NCI-H1694 treated with DMSO at 0.1 percent for 48 hours (cell line): ENCODE measurements at regions not wholly inside any gene's neighbourhood (a gene's known extent, or its start where the extent isn't known, plus 50 kb on each side); places are given as distances from the start of the nearest gene placed in this dataset.
"Not testable (repeated sequence)": the region's sequence is repeated elsewhere in the genome, so short reads cannot be mapped to it uniquely, and the experiment has no call there.

Experiments
- DNase-seq: peaks from one replicate; lab custom pipeline; 2025; lab: John Stamatoyannopoulos, UW

- no peak for DNase-seq
Observed at GRCh38 chr22:34841911-34842310, 224.0 kb upstream of the ISX start.

GRCh38 chr22:34842630-34843029 is 223.3 kb upstream of the ISX start:
- no peak for DNase-seq

GRCh38 chr22:34843743-34844142 is 222.2 kb upstream of the ISX start:
- DNase-seq, result not testable (repeated sequence)

- no peak for DNase-seq
Observed at GRCh38 chr22:34845391-34845790, 220.6 kb upstream of the ISX start.

GRCh38 chr22:34847072-34847471 is 218.9 kb upstream of the ISX start:
- no peak for DNase-seq

GRCh38 chr22:34849965-34850364 is 216.0 kb upstream of the ISX start:
- no peak for DNase-seq

- DNase-seq, result no peak
Observed at GRCh38 chr22:34851918-34852662, 213.9 kb upstream of the ISX start.

- no peak for DNase-seq
Observed at GRCh38 chr22:34855471-34855870, 210.5 kb upstream of the ISX start.

- DNase-seq, result no peak
Observed at GRCh38 chr22:34858066-34858465, 207.9 kb upstream of the ISX start.

- no peak for DNase-seq
Observed at GRCh38 chr22:34861787-34862186, 204.2 kb upstream of the ISX start.

GRCh38 chr22:34866081-34866480 is 199.9 kb upstream of the ISX start:
- DNase-seq, result no peak

GRCh38 chr22:34866495-34867131 is 199.3 kb upstream of the ISX start:
- DNase-seq, result no peak

- DNase-seq, result no peak
Observed at GRCh38 chr22:34877506-34877905, 188.5 kb upstream of the ISX start.

- no peak for DNase-seq
Observed at GRCh38 chr22:34878171-34878570, 187.8 kb upstream of the ISX start.

- no peak for DNase-seq
Observed at GRCh38 chr22:34879001-34879400, 187.0 kb upstream of the ISX start.

GRCh38 chr22:34880662-34881061 is 185.3 kb upstream of the ISX start:
- no peak for DNase-seq

GRCh38 chr22:34881453-34881852 is 184.5 kb upstream of the ISX start:
- DNase-seq, result no peak

- no peak for DNase-seq
Observed at GRCh38 chr22:34885852-34886251, 180.1 kb upstream of the ISX start.

GRCh38 chr22:34886391-34886790 is 179.6 kb upstream of the ISX start:
- no peak for DNase-seq

GRCh38 chr22:34886812-34887211 is 179.1 kb upstream of the ISX start:
- DNase-seq, result no peak

GRCh38 chr22:34897126-34897525 is 168.8 kb upstream of the ISX start:
- no peak for DNase-seq

GRCh38 chr22:34902335-34902734 is 163.6 kb upstream of the ISX start:
- no peak for DNase-seq

GRCh38 chr22:34903416-34903815 is 162.5 kb upstream of the ISX start:
- DNase-seq, result no peak

- no peak for DNase-seq
Observed at GRCh38 chr22:34904486-34904885, 161.5 kb upstream of the ISX start.
